ENCODE measurements at regions not wholly inside any gene's neighbourhood (a gene's known extent, or its start where the extent isn't known, plus 50 kb on each side); places are given as distances from the start of the nearest gene placed in this dataset.
"Not testable (repeated sequence)": the region's sequence is repeated elsewhere in the genome, so short reads cannot be mapped to it uniquely, and the experiment has no call there.

GRCh38 chr5:96529559-96529958, 96.5 kb upstream of the PCSK1 start:
- no peak for FAIRE-seq

- no peak for FAIRE-seq
Observed at GRCh38 chr5:96530901-96531300, 97.9 kb upstream of the PCSK1 start.

- no peak for FAIRE-seq
Observed at GRCh38 chr5:96533371-96533770, 100.3 kb upstream of the PCSK1 start.

- FAIRE-seq = no peak
Observed at GRCh38 chr5:96537386-96537785, 104.3 kb upstream of the PCSK1 start.

- no peak for FAIRE-seq
Observed at GRCh38 chr5:96538808-96539250, 105.8 kb upstream of the PCSK1 start.

GRCh38 chr5:96546120-96546519, 113.1 kb upstream of the PCSK1 start:
- no peak for FAIRE-seq

GRCh38 chr5:96547486-96547885, 114.4 kb upstream of the PCSK1 start:
- FAIRE-seq = no peak

- no peak for FAIRE-seq
Observed at GRCh38 chr5:96548905-96549304, 113.3 kb upstream of the CAST start.

GRCh38 chr5:96560857-96561256, 101.3 kb upstream of the CAST start:
- not testable (repeated sequence) for FAIRE-seq

GRCh38 chr5:96562614-96563013, 99.6 kb upstream of the CAST start:
- no peak for FAIRE-seq

- no peak for FAIRE-seq
Observed at GRCh38 chr5:96563816-96564215, 98.4 kb upstream of the CAST start.

GRCh38 chr5:96565582-96566265, 96.5 kb upstream of the CAST start:
- FAIRE-seq = no peak

GRCh38 chr5:96566833-96567587, 95.2 kb upstream of the CAST start:
- no peak for FAIRE-seq

- no peak for FAIRE-seq
Observed at GRCh38 chr5:96569332-96569731, 92.8 kb upstream of the CAST start.

- FAIRE-seq = no peak
Observed at GRCh38 chr5:96569770-96570169, 92.4 kb upstream of the CAST start.

GRCh38 chr5:96572864-96573512, 89.2 kb upstream of the CAST start:
- no peak for FAIRE-seq

- no peak for FAIRE-seq
Observed at GRCh38 chr5:96573513-96573894, 88.7 kb upstream of the CAST start.

- FAIRE-seq = no peak
Observed at GRCh38 chr5:96576876-96577275, 85.3 kb upstream of the CAST start.

- no peak for FAIRE-seq
Observed at GRCh38 chr5:96577909-96578308, 84.3 kb upstream of the CAST start.

- FAIRE-seq = no peak
Observed at GRCh38 chr5:96579711-96580110, 82.5 kb upstream of the CAST start.

GRCh38 chr5:96582343-96582742, 79.8 kb upstream of the CAST start:
- FAIRE-seq = no peak

- FAIRE-seq = no peak
Observed at GRCh38 chr5:96584712-96585111, 77.5 kb upstream of the CAST start.

- no peak for FAIRE-seq
Observed at GRCh38 chr5:96588539-96588938, 73.6 kb upstream of the CAST start.

- FAIRE-seq = no peak
Observed at GRCh38 chr5:96590796-96591195, 71.4 kb upstream of the CAST start.

Data from A204.1 (cell line).